PC-3 (cell line): ENCODE measurements at regions not wholly inside any gene's neighbourhood (a gene's known extent, or its start where the extent isn't known, plus 50 kb on each side); places are given as distances from the start of the nearest gene placed in this dataset.

Experiments used
- ATAC-seq: fragments of 200-7000 bp; cut with Tn5 transposase; 2 replicates; pipeline ENCODE4 v1.9.1; 2020; ENCODE audit warnings: mild to moderate bottlenecking, moderate library complexity
- BruUV-seq: library from RNA; stranded (reverse); fragments of 400-500 nt; replicated peaks from 2 replicates; lab custom pipeline; 2021; lab: Mats Ljungman, UMichigan
- CTCF ChIA-PET: fragments of 300-600 bp; sonication (Branson Sonifier 250); formaldehyde crosslinking; loops from one replicate; lab custom pipeline; 2022; ENCODE audit warnings: antibody characterized with exemption; lab: Charles Lee
- POLR2A ChIA-PET: fragments of 300-600 bp; sonication (Branson Sonifier 250); formaldehyde crosslinking; loops from one replicate; lab custom pipeline; 2022; ENCODE audit warnings: antibody characterized with exemption; ENCODE audit not compliant: unreplicated experiment; lab: Charles Lee
- DNase-seq: peaks from one replicate; pipeline ENCODE4 v3.0.0-alpha.2; 2015
- H2AFZ ChIP-seq: fragments of 300-600 bp; sonication (generic); 2 replicates; pipeline ENCODE4 v1.6.0; 2016; ENCODE audit warnings: antibody characterized with exemption, low read length
- H3F3A ChIP-seq: fragments of 300-600 bp; sonication (generic); one replicate; pipeline ENCODE4 v1.6.0; 2017; ENCODE audit warnings: antibody characterized with exemption, low read length, control low read depth, mild to moderate bottlenecking; ENCODE audit not compliant: unreplicated experiment
- H3K27ac ChIP-seq: fragments of 300-600 bp; sonication (generic); 2 replicates; pipeline ENCODE4 v1.5.1; 2016; ENCODE audit warnings: mild to moderate bottlenecking, low read length
- H3K27me3 ChIP-seq: fragments of 300-600 bp; sonication (generic); 2 replicates; pipeline ENCODE4 v1.6.1; 2016; ENCODE audit warnings: low read length, mixed read lengths
- H3K36me3 ChIP-seq: fragments of 300-600 bp; sonication (generic); 2 replicates; pipeline ENCODE4 v1.6.1; 2016; ENCODE audit warnings: low read depth, mixed run types, low read length, mixed read lengths
- H3K4me1 ChIP-seq: fragments of 300-600 bp; sonication (generic); 2 replicates; pipeline ENCODE4 v1.5.1; 2016; ENCODE audit warnings: low read length; ENCODE audit not compliant: insufficient read depth
- H3K4me2 ChIP-seq: fragments of 300-600 bp; sonication (generic); 2 replicates; pipeline ENCODE4 v1.6.0; 2016; ENCODE audit warnings: low read length
- H3K4me3 ChIP-seq: fragments of 300-600 bp; sonication (generic); 2 replicates; pipeline ENCODE4 v1.5.1; 2016; ENCODE audit warnings: mild to moderate bottlenecking, low read length, mixed read lengths
- H3K79me2 ChIP-seq: fragments of 300-600 bp; sonication (generic); 2 replicates; pipeline ENCODE4 v1.6.1; 2017; ENCODE audit warnings: low read length, mixed read lengths
- H3K9ac ChIP-seq: fragments of 300-600 bp; sonication (generic); 2 replicates; pipeline ENCODE4 v1.6.0; 2016; ENCODE audit warnings: mild to moderate bottlenecking, low read length
- H3K9me2 ChIP-seq: fragments of 300-600 bp; sonication (generic); replicated peaks from 2 replicates; pipeline ENCODE4 v1.6.1; 2016; ENCODE audit warnings: mixed run types, low read length, mixed read lengths
- H3K9me3 ChIP-seq: fragments of 300-600 bp; sonication (generic); 2 replicates; pipeline ENCODE4 v1.6.1; 2016; ENCODE audit warnings: low read length, mixed read lengths
- H4K20me1 ChIP-seq: fragments of 300-600 bp; sonication (generic); 2 replicates; pipeline ENCODE4 v1.6.1; 2016; ENCODE audit warnings: low read length, mixed read lengths
- EZH2 ChIP-seq: fragments of 300-600 bp; sonication (generic); IDR thresholded peaks from one replicate; pipeline ENCODE4 v1.6.1; 2017; ENCODE audit warnings: antibody characterized with exemption, mild to moderate bottlenecking, low read length; ENCODE audit not compliant: unreplicated experiment
- EZH2phosphoT487 ChIP-seq: fragments of 300-600 bp; sonication (generic); IDR thresholded peaks from 2 replicates; pipeline ENCODE4 v1.6.1; 2018; ENCODE audit warnings: mild to moderate bottlenecking, antibody characterized with exemption, low read length, borderline replicate concordance
- intact Hi-C: fragments of 100-400 bp; cut with micrococcal nuclease; formaldehyde crosslinking; loops from 2 replicates; pipeline ENCODE4 v1.9.0; 2023
- TF ChIP-seq, protein P1 (sequence below): fragments of 300-600 bp; sonication (generic); conservative IDR thresholded peaks from 2 replicates; pipeline ENCODE4 v1.5.1; 2017; ENCODE audit warnings: antibody characterized with exemption, low read depth, mild to moderate bottlenecking, low read length

- Histone ChIP-seq H2AFZ (no peak overlapping the region), H3K4me3 (no peak overlapping the region), H3F3A (no peaks in the 10 kb centered on the region), H3K4me2 (no peak overlapping the region), H3K27ac (no peak overlapping the region), H3K9me2 (no peaks in the 10 kb centered on the region), H3K9ac (no peak overlapping the region), H3K9me3 (no peaks in the 10 kb centered on the region), H3K36me3 (peaks cover 5% of the 10 kb centered on the region; the same call in 1 of the 2 replicates), H4K20me1 (no peaks in the 10 kb centered on the region), H3K79me2 (peaks cover 80% of the 10 kb centered on the region), H3K4me1 (peaks cover 21% of the 10 kb centered on the region), H3K27me3 (no peaks in the 10 kb centered on the region)
- TF ChIP-seq EZH2: no peak
- TF ChIP-seq, protein P1, sequence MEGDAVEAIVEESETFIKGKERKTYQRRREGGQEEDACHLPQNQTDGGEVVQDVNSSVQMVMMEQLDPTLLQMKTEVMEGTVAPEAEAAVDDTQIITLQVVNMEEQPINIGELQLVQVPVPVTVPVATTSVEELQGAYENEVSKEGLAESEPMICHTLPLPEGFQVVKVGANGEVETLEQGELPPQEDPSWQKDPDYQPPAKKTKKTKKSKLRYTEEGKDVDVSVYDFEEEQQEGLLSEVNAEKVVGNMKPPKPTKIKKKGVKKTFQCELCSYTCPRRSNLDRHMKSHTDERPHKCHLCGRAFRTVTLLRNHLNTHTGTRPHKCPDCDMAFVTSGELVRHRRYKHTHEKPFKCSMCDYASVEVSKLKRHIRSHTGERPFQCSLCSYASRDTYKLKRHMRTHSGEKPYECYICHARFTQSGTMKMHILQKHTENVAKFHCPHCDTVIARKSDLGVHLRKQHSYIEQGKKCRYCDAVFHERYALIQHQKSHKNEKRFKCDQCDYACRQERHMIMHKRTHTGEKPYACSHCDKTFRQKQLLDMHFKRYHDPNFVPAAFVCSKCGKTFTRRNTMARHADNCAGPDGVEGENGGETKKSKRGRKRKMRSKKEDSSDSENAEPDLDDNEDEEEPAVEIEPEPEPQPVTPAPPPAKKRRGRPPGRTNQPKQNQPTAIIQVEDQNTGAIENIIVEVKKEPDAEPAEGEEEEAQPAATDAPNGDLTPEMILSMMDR: no peak
- TF ChIP-seq EZH2phosphoT487: no peak
- no TSS peak for BruUV-seq
- CTCF ChIA-PET: no interaction called here
- POLR2A ChIA-PET: no interaction called here
- ATAC-seq (no peak), DNase-seq (no peak)
- intact Hi-C loops: no loop called here
Measured at GRCh38 chrX:10023821-10024220, 56.7 kb downstream of the CLDN34 start.

GRCh38 chrX:10025742-10026493, 58.8 kb downstream of the CLDN34 start:
- no peaks in the 10 kb centered on the region for H3K27me3 ChIP-seq
- no peak overlapping the region for H3K27ac ChIP-seq
- intact Hi-C loops: no loop called here
- no TSS peak for BruUV-seq
- H3K9me3 ChIP-seq: no peaks in the 10 kb centered on the region
- TF ChIP-seq EZH2phosphoT487 (no peak), EZH2 (no peak)
- TF ChIP-seq, protein P1: no peak
- CTCF ChIA-PET: no interaction called here
- H3K79me2 ChIP-seq: peaks cover 72% of the 10 kb centered on the region
- H3K36me3 ChIP-seq: peaks cover 5% of the 10 kb centered on the region; the same call in 1 of the 2 replicates
- H3K9ac ChIP-seq: no peak overlapping the region
- no peak for ATAC-seq
- no peak overlapping the region for H3K4me3 ChIP-seq
- H3K9me2 ChIP-seq: no peaks in the 10 kb centered on the region
- H4K20me1 ChIP-seq: no peaks in the 10 kb centered on the region
- POLR2A ChIA-PET: no interaction called here
- no peaks in the 10 kb centered on the region for H3F3A ChIP-seq
- H2AFZ ChIP-seq: no peak overlapping the region
- H3K4me2 ChIP-seq: no peak overlapping the region
- peaks cover 30% of the 10 kb centered on the region for H3K4me1 ChIP-seq
- DNase-seq: no peak
